ENCODE measurements at regions not wholly inside any gene's neighbourhood (a gene's known extent, or its start where the extent isn't known, plus 50 kb on each side); places are given as distances from the start of the nearest gene placed in this dataset.

GRCh38 chr20:52708137-52708536, 264.0 kb upstream of the TSHZ2 start:
- DNase-seq, result no peak

GRCh38 chr20:52704553-52704952, 267.6 kb upstream of the TSHZ2 start:
- no peak for DNase-seq

DNA sequence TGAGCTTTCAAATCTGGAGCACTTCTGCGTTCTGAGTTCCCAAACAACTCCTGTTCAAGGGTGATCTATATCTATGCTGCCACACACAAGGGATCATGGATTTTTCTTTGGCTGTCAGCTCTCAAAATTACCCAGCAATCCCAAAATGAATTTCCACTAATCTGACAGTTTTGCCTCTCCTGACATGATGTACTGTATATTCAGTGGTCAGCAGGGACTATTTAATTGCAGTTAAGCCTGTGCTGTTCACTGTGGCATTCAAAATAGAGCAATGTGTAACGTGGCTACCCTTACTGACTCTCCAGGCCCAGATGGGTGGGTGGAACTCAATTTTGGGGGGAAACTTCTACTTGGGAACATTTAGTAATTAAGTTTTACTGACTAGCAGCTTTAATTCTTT, 283.8 kb upstream of the TSHZ2 start:
- no peak for DNase-seq

- no peak for DNase-seq
Measured at GRCh38 chr20:52684905-52685304, 287.3 kb upstream of the TSHZ2 start.

DNA sequence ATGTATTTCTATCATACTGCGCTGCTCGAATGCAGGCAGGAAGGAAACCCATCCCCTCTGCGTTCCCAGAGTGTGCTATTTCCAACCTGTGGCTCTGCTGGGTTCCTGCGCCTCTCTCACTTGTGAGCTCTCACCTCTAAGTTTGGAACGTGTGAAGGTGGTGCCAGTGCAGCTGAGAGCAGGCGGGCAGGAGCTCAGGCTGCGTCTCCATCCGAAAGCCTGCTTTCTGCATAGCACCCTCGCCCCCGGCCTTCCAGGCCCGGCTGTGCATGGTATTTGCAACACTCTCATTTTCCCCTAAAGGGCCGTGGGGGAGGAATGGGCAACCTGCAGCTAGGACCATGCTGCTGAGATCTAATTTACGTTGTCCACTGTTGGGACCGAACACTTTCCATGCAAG, 288.0 kb upstream of the TSHZ2 start:
- DNase-seq, result no peak

GRCh38 chr20:52683761-52684160, 288.4 kb upstream of the TSHZ2 start:
- peak; percentile 49 for DNase-seq

GRCh38 chr20:52682237-52682636, 289.9 kb upstream of the TSHZ2 start:
- DNase-seq, result peak; percentile 88

GRCh38 chr20:52681288-52681687, 290.9 kb upstream of the TSHZ2 start:
- DNase-seq, result no peak

DNA sequence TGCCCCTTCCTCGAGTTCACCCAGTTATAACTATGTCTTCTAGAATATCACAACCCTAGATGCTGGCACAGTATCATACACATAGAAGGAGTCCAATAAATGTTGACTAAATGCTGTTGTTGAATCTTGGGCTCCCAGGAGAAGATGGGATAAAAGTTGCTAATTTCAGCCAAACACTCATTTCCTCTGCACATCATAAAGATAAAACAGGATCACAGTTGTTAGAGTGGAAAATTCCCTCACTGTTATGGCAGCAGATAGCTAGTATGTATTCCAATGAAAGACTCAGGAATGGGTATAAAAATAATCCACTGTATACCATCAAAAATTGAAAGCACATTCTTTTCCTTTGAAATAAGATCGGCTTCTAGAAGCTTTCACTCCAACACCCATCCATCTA, 294.9 kb upstream of the TSHZ2 start:
- no peak for DNase-seq

DNA sequence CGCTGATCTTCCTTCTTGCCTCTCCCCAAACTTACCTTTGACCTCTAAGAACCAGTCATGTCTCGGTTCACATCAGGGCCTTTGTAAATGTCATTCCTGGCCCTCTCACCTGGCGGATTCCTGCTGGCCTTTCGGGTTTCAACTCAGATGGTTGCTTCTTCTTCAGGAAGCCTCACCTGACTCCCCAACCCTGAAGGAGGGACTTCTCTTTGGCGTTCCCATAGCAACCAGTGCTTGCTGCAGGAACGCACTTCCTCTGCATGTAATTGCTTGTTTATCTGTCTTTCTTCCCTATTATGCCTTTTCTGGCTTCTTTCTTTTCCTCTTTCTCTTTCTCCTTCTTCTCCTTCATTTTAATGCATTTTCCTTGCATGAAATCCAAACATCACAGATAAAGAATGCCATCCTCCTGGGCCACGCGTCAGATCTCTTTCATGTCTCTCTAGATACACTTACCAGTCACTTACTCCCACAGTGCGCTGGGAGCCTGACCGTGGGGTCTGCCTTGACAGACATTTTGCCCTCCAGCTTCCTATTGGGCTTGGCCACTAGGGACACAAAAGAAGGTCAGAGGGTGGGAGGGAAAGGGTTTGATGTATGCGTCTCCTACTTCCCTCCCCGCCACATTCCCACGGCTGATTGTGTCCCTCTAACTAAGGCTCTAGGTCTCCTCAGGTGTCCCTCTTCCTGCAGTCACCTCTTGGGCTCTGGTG, 295.7 kb upstream of the TSHZ2 start:
- DNase-seq, result peak; percentile 50

GRCh38 chr20:52675375-52675774, 296.8 kb upstream of the TSHZ2 start:
- peak; percentile 93 for DNase-seq

- no peak for DNase-seq
Measured at GRCh38 chr20:52668626-52669025, 303.5 kb upstream of the TSHZ2 start.

DNA sequence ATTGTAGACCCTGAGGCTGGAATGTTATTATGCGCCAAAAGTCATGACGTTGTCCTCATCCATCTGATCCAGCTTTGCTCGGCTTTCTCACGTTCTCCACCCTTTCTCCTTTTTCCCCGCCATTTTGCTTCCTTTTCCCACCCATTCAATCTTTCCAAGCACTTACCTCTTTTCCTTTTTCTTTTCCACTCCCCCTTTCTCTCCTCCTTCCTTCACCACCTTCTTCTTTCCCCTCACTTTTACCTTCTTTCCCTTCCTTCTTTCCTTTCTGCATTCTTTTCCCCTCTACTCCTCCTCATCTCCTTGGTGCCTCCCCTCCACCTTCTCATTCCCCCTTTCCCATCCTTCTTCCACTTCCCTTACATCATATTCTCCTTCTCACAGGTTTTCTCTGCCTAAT, 304.8 kb upstream of the TSHZ2 start:
- DNase-seq, result no peak

GRCh38 chr20:52665441-52665840, 306.7 kb upstream of the TSHZ2 start:
- DNase-seq, result no peak

DNA sequence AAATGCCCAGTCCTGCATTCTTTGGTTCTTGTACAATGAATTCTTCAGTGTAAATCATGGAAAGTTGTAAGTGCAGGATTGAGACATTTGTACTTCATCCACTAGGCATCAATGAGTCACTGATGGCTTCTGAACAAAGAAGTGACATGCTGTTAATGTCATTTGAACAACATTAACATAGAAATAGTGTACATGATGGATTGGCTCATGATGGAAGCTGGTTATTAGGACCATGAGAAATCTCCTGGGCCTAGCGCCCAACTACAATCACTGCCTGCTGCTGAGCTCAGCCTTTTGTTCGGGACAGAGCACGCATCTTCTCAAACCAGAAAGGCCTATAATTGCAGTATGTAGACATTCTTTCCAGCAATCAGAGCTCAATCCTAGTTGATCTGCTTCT, 316.8 kb upstream of the TSHZ2 start:
- no peak for DNase-seq

DNA sequence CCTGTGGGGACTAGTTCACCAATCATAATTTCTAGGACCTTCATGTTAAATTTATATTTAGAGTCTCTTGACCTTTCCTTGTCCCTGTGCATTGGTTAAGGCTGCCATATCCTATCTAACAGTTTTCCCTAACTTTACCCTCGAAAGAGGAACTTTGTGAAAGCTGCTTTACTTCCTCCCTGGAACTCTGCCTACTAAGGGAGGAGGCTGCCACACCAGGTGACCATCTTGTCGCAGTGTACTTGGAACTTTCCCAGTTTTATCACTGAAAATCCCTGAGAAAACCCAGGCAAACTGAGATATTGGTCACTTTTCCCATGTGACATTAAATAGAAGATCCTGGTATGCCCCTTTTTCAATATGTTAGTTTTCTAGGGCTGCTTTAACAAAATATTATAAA, 317.6 kb upstream of the TSHZ2 start:
- DNase-seq, result peak; percentile 7

- peak; percentile 83 for DNase-seq
Measured at GRCh38 chr20:52652271-52652670, 319.9 kb upstream of the TSHZ2 start.

GRCh38 chr20:52649727-52650126, 322.4 kb upstream of the TSHZ2 start:
- DNase-seq, result no peak

DNA sequence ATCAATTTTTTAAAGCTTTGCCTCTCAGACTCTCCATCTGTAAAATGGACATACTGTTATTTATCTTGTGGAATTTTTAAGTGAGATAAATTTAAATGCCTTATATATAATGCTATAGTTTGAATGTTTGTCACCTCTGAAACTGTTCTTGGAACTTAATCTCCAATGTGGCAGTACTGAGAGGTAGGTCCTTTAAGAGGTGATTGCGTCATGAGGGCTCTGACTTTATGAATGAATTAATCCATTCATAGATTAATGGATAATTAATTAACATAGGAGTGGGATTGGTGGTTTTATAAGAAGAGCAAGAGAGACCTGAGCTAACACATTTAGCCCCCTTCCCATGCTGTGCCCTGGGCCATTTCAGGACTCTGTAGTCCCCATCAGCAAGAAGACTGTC, 326.3 kb upstream of the TSHZ2 start:
- DNase-seq, result no peak

DNA sequence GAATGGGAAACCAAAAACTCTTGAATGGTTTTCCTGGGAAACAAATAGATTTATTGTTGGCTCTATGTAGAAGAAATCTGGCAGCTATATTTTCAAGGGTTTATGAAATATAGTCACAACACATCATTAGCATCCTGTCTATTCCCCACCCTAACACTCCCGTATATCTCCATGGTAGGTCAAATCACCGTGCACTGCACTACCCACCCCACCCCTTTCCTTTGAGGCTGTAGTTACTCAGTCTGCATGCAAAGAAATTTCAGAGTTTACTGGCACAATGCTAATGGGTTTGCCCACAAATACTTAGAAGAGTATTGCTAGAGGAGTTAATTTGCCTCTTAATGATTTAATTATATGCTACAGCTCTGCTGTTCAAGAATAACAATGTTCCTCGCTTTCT, 329.1 kb upstream of the TSHZ2 start:
- DNase-seq, result no peak

- DNase-seq, result no peak
Measured at GRCh38 chr20:52637201-52637600, 335.0 kb upstream of the TSHZ2 start.

DNA sequence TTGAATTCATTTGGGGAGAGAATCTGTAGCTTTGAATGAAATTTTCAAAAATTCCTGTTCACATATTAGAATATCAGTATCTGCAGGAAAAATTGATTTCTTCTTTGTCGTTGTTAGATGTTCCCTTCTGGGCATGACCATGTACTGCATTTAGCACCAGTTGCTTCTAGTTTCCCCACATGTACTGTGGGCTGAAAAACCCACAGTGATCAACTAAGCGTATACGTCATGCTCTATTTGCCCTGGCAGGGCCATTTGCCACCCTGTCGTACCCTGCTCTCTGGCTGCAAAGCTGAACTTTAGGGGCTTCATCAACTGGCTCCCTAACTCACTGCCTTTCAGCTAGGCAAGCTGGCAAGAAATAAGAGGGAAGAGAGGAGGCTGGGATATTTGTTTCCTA, 340.7 kb upstream of the TSHZ2 start:
- DNase-seq, result no peak

DNA sequence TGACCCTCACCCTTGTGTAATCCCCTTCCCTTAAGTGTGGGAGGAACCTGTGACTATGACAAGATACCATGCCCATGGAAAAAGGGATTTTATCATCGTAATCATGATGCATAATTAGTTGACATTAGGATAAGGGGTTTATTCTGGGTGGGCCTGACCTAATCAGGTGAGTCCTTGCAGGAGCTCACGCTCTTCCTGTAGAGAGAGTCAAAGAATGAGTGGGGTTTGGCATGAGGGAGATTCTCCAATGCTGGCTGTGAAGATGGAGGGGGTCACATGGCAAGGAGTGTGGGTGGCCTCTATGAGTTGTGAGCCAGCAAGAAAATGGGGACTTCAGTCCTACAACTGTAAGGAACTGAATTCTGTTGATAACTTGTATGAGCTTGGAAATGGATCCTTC, 342.0 kb upstream of the TSHZ2 start:
- no peak for DNase-seq

- no peak for DNase-seq
Measured at GRCh38 chr20:52624281-52624680, 347.9 kb upstream of the TSHZ2 start.

DNA sequence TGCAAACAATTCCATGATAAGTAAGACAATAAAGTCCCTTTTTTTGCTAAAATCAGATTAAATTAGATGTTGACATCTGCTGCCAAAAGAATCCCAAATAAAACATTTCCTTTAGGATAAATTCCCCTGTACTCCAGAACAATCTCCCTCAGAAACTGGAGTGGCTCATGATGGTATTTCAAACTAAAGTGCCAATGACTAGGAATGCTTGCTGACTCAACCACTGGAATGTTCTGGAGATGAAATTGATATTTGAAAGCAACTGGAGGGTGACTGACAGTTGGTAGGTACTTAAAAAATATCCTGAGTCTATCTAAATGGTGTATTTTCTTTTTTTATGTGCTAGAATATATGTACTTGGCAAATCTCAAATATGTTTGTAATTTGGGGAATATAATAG, 350.1 kb upstream of the TSHZ2 start:
- no peak for DNase-seq

DNA sequence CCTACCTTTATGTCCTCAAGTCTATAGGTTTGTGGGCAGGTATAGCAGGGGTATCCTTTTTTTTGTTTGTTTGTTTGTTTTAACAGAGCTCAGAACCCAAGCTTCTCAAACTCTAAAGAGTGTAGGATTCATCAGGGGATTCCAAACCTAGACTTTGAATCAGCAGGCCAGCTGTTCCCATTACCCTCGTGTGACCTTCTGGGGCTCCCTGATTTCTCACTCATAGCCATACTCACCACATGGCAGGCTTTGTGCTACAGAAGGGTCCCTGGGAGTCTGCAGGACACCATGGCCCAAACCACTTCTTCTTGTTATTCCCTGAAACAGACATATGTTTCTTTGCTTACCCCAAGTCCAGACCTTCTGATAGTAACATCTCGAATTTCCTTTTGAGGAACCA, 350.8 kb upstream of the TSHZ2 start:
- DNase-seq, result no peak
